Fibroblast of skin of back (primary cell): ENCODE measurements at regions not wholly inside any gene's neighbourhood (a gene's known extent, or its start where the extent isn't known, plus 50 kb on each side); places are given as distances from the start of the nearest gene placed in this dataset.

Source experiments
- DNase-seq: peaks from one replicate; pipeline ENCODE4 v3.0.0-alpha.2; 2013

DNA sequence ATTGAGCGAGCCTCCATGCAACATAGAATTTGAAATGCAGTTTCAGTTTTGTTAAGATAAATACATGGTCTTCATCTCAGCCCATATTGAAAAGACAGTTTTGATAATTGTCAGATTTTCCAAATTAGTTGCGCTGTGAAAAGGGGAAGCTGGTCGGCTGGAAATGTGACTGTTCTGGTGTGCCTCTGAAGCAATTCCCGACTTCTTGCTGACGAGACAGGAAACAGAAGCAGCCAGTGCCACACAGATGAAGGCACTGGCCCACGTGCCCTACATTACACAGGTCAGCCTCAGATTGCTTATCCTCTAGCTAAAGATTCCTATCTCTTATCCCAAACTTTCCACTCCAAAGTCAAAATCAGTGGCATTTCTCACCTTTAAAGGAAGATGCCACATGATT is 214.1 kb upstream of the TLE4 start:
- no peak for DNase-seq

DNA sequence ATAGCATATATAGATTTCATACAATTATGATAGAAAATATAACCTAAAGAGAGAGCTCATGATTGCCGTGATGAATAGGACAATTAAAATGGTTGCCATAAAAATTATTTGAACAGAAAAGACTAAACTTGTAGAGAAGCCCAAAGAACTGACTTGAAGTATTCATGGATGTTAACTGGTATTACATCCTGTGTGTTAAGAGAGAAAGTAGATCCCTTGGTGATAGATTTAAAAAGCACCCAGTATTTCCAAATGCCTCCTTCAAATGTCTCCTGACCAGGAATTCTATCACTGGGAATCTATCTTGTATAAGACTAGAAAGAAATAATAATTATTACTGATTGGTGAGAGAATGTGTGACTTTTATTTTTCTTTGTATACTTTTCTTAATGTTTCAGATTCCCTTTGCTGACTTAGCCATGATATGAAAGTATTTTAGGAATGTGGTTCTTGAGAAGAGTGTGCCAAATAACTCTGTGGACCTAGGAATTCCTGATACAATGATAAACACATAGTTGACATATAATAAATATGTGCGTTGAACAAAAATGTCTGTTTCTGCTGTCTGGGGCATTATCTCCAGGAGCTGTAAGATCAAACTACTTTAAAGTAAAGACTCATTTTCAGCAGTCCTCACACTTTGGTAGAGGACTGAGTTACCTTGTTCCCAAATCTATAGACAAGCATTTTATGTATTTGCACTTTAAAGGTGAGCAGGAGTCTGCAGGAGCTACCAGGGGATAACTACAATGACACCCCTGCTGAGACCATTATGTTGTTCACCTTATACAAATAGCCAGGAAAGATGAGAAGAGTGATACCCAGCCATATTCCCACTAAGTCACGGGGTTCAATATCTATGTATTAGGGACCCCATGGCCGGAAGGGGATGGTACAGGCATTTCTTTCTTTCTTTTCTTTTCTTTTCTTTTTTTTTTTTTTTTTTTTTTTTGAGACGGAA is 211.1 kb upstream of the TLE4 start:
- peak; percentile 85 for DNase-seq

DNA sequence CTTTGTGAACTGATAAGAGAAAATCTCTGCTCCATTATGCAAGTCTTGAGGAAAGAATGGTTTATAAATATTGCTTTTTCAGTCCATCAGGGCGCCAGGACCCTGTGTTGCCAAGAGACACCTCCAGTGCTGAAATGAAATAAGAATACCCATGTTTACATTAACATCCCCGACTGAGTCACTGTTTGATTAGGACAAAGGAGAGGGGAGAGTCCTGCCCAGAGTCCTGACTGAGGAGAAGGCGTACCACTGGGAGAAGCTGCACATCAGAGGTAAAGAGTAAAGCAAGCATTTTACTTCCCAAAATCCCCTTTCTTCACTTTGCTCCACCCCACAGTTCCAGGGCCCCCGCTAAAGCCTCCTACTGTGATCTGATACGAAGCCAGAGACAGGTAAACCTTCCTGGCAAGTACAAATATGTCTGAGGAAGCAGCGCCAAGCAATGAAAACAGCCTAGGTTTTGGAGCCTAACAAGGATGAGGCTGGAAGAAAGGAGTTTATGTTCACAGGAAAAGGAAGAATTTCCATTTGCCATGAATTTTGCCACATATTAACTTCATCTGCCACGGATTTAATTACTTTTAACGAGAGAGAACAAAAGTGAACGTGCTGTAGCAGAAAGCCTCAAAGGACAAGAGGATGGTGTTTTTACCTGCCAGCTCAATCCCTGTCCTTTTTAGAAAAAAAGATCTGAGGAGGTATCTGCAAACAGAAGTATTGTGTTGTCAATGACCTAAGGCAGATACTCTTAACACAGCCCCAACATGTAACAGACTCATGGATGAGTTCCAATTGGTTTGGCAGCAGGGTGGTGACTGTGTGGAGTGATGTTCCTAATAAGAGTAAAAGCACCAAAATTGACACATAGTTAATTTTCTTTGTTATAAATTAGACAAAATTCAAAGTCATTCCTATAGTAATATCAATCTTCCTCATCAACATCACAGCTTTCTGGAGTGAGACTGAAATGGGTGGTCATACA is 209.4 kb upstream of the TLE4 start:
- peak; percentile 57 for DNase-seq

DNA sequence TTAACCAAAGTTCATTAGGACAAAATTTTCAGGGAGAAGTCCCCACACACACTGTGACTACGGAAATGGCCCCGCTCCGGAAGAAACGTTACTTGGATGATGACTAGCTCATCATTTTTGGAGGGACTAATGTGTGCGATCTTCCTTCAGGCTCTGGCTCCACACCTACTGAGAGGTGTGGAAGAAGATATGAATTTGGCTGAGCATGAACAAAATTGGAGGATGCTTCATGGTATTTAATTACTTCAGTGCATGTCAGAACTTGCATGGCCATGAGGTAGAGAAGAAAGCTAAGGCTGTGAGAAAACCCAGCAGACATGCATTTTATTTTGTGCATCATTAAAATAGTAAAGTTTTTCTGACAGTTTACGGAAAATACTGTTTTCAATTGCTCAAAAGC is 202.1 kb upstream of the TLE4 start:
- DNase-seq: no peak

DNA sequence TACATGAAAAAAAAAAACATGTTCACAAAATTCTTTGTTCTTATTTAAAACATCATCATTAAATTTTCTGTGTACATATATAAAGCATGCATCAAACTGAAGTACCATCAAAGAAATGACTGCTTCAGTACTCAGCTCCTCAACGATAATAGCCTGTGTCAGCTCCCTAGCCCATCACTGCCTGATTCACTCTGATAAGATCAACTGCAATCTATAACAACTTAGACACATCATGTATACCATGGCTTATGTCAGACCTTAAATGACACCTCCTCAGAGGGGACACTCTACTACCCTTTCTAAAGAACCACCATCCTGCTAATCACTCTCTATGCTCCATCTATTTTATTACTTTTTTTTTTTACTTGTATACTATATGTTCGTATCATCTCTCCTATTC is 200.5 kb upstream of the TLE4 start:
- no peak for DNase-seq

DNA sequence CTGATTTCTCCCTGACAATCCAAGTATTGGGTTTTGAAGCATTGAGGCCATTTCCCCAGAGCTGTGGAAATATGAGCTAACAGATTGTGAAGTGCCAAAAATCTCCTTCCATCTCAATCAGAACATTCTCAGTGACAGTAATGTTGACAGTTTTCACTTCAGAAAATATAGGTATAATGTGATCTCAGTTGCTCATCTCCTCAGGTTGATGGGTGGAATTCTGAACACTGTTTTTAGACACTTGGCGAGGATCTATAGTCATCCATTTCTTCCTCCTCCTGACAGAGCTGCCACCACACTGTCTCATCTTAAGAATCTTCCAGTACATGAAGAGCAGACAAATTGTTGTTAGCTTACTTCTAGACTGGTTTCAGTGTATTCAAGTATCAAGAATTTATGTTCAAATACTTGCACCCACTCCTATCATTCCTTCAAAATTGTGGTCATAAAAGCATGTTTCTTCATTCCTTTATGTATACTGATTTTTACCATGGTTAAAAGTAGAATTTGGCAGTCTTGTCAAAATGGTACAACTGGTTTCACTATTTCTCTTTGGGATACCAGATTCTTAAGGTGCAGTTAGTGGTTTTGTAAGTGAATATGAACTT is 199.7 kb upstream of the TLE4 start:
- peak; percentile 45 for DNase-seq

DNA sequence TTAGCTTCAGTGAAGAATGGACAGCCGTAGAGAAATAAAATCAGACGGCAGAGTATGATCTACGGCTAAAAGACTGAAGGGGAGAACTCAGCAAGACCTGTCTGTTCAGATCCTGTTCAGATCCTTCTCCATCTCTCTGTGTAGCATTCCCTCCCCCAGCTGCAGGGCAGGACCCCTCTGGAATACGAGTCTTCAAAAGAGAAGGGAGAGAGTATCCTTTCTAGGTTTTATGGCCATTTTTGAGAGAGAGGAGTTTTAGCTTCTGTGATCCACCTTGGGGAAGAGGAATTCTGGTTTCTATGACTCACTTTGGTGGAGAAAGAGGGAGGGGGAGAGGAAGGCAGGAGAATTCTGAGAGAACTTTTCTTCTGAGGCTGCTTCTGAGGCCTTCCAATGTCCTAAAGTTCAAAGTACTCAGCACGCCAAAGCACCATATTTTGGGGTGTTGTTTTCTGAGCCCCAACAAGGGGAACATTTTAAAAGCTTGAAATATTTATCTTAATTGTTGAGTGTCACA is 194.4 kb upstream of the TLE4 start:
- peak; percentile 46 for DNase-seq

DNA sequence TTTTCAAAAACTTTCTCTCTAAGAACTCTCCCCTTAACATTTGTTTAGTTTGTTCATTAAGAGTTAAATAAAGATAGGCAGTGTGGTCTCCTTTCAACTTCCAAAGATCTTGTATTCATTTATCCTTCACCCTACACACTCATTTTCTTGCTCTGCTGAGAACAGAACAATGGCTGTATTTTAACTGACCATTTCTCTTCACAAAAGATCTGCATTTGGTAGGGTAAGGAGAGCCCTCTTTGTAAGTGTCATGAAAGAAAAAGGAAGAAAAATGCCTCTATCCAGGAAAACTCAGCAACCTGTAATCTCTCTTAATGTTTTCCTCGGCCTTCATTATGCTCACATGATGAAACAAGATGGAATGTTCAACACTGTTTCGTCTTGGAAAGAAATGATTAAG is 193.7 kb upstream of the TLE4 start:
- DNase-seq: no peak

DNA sequence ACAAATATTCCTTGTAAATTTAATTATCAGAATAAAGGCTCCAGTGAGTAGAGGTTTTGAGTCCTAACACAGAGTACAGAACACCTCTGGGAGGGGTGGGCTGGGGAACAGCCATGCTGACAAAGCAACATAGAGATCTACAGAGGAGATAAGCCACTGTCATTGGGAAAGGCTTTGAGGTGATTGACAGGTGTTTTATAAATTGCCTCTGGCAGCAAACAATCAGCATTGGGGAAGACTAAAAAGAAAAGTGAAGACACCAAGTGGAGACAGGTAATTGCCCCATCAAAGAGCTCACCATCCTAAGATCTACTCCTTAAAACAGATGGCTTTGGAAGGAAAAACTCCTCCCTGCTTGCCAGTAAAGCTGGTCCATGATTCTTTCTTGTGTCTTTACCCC is 189.7 kb upstream of the TLE4 start:
- DNase-seq: no peak

DNA sequence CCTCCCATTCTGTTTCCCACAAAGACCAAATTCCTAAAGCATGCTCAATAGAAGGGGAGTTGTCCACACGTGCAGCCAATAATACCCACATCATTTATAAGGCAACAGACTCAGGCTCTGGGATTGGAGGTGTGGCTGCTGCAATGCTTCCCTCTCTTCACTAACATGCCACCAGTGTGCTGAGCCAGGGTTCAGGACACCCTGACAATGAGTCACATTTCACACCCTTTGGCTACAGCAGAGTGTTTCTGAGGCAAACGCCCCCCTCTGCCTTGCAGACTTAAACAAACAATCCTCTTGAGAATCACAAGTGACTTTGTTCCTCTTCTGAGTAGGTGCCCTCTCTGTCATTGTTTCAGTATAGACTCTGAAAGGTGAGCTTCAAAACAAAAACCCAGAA is 189.3 kb upstream of the TLE4 start:
- peak; percentile 61 for DNase-seq

DNA sequence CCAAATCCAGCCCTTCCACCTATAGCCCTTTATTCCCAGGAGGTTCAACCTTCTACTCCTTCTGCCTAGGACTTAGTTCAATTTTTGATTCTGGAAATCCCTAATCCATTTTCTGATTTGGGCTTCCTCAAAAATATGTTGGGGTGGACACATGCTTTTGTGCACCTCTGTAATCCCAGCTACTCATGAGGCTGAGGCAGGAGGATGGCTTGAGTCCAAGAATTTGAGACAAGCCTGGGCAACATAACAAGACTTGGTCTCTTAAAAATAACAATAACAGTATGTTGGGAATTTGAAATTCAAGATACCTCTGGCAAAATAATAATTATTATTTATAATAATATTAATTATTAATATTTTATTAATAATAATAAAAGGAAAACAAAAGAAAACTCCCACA is 188.7 kb upstream of the TLE4 start:
- no peak for DNase-seq

DNA sequence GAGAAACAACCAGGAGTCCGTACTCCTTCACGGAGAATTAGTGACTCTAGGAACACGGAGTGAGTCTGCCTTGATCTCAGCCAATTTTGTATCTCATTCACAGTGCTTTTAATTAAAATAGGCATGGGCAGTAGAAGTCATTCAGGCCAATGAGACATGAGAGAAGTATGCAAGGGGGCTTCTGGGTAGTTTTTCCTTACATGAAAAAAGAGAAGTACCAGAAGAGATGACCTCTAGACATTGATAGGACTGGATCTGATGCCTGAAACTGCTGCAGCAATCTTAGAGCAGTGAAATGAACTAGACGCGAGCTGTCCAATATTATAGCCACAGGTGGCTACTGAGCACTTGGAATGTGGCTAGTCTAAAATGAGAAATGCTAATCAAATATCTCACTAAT is 187.7 kb upstream of the TLE4 start:
- DNase-seq: no peak

DNA sequence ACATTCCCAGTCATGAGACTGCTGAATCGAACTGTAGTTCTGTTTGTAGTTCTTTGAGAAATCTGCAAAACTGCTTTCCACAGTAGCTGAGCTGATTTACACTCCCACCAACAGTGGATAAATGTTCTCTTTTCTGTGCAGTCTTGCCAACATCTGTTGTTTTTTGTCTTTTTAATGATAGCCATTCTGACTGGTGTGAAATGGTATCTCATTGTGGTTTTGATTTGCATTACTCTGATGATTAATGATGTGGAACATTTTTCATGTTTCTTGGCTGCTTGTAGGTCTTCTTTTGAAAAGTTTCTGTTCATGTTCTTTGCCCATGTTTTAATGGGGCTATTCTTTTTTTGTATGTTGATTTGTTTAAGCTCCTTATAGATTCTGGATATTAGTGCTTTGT is 187.3 kb upstream of the TLE4 start:
- peak; percentile 52 for DNase-seq

DNA sequence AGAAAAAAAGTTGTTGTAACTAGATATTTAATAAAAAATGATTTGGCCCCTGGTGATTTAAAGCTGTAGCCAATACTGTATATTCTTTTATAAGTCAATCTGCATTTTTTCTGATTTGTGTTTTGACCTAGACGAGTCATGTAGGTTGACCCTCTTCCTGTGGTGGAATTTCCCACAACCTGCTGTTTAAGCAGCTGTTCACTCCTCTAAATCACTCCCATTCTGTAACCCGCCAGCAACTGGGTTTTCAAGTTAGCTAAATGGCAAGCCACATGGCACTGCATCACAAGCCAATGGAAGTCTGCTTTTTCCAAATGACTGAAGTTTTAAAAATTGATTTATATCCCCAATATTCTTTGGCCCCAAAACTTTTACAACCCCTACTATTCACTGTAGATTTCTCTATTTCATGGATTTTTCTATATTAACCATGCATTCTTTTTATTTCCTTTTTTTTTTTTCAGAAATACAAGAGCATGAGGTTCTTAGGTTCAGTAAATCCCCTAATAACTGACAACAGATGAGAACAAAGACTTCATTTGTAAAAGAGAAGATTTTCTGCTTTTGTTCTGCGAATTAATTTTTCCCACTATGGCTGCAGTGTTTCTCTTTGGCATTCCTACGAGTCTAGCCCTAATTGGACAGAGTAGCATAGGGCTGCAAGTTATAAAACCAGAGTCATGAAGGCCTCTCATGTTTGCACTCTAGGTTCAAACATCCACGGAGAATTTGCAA is 184.5 kb upstream of the TLE4 start:
- DNase-seq: no peak

DNA sequence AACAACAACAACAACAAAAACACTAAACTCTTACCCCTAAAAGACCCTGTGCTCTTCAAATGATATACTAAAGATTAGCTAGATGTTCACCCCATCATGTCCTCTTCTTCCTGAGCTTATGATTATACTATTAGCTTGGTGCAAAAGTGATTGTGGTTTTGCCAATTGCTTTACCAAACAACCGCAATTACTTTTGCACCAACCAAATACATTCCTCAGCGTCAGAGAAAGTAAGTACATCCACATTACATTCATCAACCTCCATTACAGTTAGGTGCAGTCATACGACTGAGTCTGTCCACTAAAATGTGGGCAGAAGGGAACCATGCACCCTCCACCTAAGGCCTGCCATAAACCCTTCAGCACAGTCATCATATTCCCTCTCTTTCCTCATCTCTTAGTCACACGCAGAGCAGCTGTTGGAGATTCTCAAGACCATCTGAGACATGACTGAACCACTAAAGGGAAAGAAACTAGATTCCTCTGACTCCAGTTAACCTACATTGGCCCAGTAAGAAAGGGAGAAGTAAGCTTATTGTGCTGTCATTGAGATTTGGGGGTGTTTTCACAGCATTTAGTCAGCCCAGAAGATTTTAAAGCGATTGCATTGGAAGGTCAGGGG is 181.6 kb upstream of the TLE4 start:
- DNase-seq: no peak

DNA sequence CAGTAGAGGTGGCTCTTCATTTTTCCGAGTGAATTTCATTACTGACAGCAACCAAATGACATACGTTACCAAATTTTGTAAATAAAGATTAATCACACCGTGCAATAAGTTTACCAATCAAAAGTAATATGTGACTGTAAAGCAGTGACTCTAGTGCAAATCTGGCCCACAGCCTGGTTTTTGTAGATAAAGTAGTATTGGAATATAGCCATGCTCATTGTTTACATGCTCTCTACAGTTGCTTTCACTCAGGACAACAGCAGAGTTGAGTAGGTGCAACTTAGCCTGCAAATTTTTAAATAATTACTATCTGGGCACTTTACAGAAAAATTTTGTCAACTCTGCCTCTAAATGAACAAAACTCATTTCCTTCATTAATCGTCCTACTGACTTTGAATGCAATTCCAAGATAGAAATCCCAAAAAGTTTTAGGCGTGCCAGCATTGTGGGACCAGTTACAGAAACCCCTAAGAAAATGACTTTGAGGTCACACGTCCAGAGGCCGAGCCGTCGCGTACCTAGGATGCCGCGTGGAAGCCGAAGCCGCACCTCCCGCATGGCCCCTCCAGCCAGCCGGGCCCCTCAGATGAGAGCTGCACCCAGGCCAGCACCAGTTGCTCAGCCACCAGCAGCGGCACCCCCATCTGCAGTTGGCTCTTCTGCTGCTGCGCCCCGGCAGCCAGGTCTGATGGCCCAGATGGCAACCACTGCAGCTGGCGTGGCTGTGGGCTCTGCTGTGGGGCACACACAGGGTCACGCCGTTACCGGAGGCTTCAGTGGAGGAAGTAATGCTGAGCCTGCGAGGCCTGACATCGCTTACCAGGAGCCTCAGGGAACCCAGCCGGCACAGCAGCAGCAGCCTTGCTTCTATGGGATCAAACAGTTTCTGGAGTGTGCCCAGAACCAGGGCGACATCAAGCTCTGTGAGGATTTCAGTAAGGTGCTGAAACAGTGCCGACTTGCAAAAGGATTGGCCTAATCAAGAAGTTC is 180.7 kb upstream of the TLE4 start:
- no peak for DNase-seq

DNA sequence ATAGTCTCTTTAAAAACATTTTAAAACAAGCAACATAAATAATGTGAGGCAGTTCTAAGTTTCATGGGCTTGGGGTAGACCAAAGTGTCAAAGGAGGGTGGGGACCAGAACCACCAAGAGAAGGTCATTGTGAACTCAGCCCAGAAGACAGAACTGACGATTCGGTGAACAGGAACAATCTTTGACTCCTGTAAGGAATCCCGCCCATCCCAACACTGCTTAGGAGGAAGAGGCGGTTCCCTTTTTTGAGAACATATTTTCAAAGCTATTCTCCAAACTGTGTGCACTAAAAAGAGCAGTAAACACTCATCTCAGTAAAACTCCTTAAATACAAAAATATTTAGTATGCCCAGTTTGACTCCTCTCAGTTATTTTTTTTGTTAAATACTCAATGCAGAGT is 176.5 kb upstream of the TLE4 start:
- no peak for DNase-seq

DNA sequence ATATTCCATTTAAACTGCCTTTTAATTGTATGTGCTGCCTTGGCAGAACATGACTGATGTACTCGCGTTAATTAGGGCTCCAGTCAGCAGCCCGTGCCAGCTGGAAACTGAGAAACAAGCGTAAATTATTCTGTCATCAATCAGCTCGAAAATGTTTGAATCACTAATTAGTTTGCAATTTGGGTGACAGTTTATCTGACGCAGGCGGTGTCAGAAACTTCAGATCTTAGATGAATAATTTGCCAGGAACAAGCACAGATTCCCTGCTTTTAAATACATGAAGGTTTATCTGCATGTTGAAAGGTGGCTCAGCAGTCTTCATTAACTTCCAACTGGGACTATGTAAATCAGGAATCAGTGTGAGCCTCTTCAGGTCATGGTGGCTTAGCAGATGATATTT is 176.0 kb upstream of the TLE4 start:
- DNase-seq: no peak

DNA sequence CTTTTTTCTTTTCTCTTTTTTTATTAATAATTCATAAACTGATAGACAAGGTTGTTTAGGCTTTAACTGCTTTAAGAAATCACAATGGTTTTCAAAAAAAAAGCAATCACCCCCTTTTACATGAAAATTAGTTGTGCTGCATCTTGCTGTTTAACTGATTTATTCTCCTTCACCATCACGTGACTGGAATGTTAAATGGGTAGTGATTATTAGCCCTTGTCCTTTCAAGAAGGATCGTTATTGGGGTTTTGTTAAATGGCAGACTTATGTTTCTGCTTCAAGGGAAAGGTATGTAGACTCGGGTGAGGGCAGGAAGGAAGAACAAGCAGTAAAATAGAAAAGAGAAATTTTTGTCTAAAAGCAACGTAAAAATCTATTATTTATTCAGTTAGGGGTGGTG is 175.6 kb upstream of the TLE4 start:
- no peak for DNase-seq

DNA sequence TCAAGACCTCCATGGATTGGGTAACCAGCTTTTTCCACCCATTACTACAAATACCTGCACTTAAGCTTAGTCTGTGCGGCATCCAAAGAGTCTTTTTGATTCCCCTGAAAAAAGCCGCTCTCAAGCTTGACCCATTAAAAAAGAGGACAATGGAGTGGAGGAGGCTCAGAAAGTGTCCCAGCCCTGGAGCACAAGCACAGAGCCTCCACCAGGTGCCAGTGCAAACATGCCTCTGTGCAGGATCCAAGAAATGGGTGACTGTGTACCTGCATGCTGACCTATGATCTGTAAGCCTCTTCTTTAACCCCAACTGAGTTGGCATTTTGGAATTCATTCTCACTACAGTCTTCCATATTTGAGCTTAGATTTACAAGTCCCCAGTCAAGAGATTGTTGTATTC is 168.3 kb upstream of the TLE4 start:
- no peak for DNase-seq
